ENCODE measurements at regions not wholly inside any gene's neighbourhood (a gene's known extent, or its start where the extent isn't known, plus 50 kb on each side); places are given as distances from the start of the nearest gene placed in this dataset.

DNA sequence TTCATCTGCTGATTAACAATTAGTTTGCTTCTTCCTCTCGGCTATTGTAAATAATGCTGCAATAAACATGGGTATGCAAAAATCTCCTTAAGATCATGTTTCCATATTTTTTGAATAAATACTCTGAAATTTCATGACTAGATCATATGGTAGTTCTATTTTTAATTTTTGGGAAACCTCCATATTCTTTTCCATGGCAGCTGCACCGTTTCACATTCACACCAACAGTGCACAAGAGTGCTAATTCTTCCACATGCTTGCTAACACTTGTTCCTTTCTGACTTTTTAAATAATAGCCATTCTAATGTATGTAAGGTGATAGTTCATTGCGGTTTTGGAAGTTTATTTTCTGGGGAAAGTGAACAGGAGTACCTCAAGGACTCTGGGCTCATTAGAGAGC lies 52.6 kb upstream of the TACR1 start:
- ATAC-seq (no peak), FAIRE-seq (no peak), DNase-seq (ENCODE audit: low read depth in 1 of 2, low spot score in 1 of 2) (no peak)
- POLR2A ChIA-PET = no interaction called here
- Histone ChIP-seq H3K4me2 (no peak overlapping the region), H3K4me3 (no peak overlapping the region), H3K27ac (no peak overlapping the region), H3K9me3 (peaks cover 22% of the 10 kb centered on the region), H3K4me1 (peaks cover 15% of the 10 kb centered on the region; the same call in 2 of the 3 replicates)
- 78% methylated on average over 3 of the region's 3 CpGs for WGBS (ENCODE audit: missing lambda C conversion rate)
- CTCF ChIA-PET = no interaction called here
- no peak for TF ChIP-seq CHD2 (IDR thresholded peaks at IDR 0.05; ENCODE audit: low read length, partially characterized antibody)
- TF ChIP-seq HOXB5 (CRISPR knock-in tag; IDR thresholded peaks at IDR 0.05) = no peak
- TF ChIP-seq FOSB (CRISPR knock-in tag; IDR thresholded peaks at IDR 0.05) = no peak
- TF ChIP-seq ESRRA (IDR thresholded peaks at IDR 0.05; ENCODE audit: borderline replicate concordance, low read length) = no peak
- TF ChIP-seq EHMT2 (IDR thresholded peaks at IDR 0.05; ENCODE audit: low read depth) = no peak
- TF ChIP-seq RCOR1 (IDR thresholded peaks at IDR 0.05; ENCODE audit: low read depth, low read length) = no peak
- no peak for TF ChIP-seq CEBPB (IDR thresholded peaks at IDR 0.05)
- TF ChIP-seq HOXB13 (CRISPR knock-in tag; IDR thresholded peaks at IDR 0.05; ENCODE audit: low read depth) = no peak
- no peak for TF ChIP-seq NFE2L2 (conservative IDR thresholded peaks at IDR 0.05; ENCODE audit: low read length)
- TF ChIP-seq, protein P1, sequence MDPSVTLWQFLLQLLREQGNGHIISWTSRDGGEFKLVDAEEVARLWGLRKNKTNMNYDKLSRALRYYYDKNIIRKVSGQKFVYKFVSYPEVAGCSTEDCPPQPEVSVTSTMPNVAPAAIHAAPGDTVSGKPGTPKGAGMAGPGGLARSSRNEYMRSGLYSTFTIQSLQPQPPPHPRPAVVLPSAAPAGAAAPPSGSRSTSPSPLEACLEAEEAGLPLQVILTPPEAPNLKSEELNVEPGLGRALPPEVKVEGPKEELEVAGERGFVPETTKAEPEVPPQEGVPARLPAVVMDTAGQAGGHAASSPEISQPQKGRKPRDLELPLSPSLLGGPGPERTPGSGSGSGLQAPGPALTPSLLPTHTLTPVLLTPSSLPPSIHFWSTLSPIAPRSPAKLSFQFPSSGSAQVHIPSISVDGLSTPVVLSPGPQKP (IDR thresholded peaks at IDR 0.05; ENCODE audit: low read depth, low read length) = no peak
- TF ChIP-seq HEYL (CRISPR knock-in tag; IDR thresholded peaks at IDR 0.05) = no peak
- no peak for TF ChIP-seq RNF2 (IDR thresholded peaks at IDR 0.05; ENCODE audit: borderline replicate concordance, low read depth)
- TF ChIP-seq ZFP36 (IDR thresholded peaks at IDR 0.05; ENCODE audit: borderline replicate concordance, partially characterized antibody) = no peak
